DND-41 (cell line): ENCODE measurements at regions not wholly inside any gene's neighbourhood (a gene's known extent, or its start where the extent isn't known, plus 50 kb on each side); places are given as distances from the start of the nearest gene placed in this dataset.

ENCODE experiments used
- EZH2 ChIP-seq: IDR thresholded peaks from 3 replicates; pipeline ENCODE4 v1.6.1; 2012; ENCODE audit warnings: borderline replicate concordance, low read depth, mild to moderate bottlenecking, moderate library complexity, low read length, inconsistent platforms; ENCODE audit not compliant: severe bottlenecking
- TF ChIP-seq, protein P1 (sequence below): IDR thresholded peaks from 2 replicates; pipeline ENCODE4 v1.5.1; 2012; ENCODE audit warnings: borderline replicate concordance, low read length, moderate library complexity, mild to moderate bottlenecking; ENCODE audit not compliant: poor library complexity, severe bottlenecking; ENCODE audit errors: extremely low read depth

- no peak for TF ChIP-seq EZH2
- TF ChIP-seq, protein P1, sequence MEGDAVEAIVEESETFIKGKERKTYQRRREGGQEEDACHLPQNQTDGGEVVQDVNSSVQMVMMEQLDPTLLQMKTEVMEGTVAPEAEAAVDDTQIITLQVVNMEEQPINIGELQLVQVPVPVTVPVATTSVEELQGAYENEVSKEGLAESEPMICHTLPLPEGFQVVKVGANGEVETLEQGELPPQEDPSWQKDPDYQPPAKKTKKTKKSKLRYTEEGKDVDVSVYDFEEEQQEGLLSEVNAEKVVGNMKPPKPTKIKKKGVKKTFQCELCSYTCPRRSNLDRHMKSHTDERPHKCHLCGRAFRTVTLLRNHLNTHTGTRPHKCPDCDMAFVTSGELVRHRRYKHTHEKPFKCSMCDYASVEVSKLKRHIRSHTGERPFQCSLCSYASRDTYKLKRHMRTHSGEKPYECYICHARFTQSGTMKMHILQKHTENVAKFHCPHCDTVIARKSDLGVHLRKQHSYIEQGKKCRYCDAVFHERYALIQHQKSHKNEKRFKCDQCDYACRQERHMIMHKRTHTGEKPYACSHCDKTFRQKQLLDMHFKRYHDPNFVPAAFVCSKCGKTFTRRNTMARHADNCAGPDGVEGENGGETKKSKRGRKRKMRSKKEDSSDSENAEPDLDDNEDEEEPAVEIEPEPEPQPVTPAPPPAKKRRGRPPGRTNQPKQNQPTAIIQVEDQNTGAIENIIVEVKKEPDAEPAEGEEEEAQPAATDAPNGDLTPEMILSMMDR, result no peak
These were observed 213.5 kb downstream of the ZNF516 start for GRCh38 chr18:76281565-76281964.
